ENCODE measurements at regions not wholly inside any gene's neighbourhood (a gene's known extent, or its start where the extent isn't known, plus 50 kb on each side); places are given as distances from the start of the nearest gene placed in this dataset.

GRCh38 chrX:137945470-137945869, 379.5 kb downstream of the ZIC3 start:
- no peaks in the 10 kb centered on the region for H3K36me3 ChIP-seq
- no peaks in the 10 kb centered on the region for H3K9me3 ChIP-seq
- intact Hi-C loops (cut with DNase I; ENCODE audit: low total_unique reads), result no loop called here
- TF ChIP-seq, protein P1, sequence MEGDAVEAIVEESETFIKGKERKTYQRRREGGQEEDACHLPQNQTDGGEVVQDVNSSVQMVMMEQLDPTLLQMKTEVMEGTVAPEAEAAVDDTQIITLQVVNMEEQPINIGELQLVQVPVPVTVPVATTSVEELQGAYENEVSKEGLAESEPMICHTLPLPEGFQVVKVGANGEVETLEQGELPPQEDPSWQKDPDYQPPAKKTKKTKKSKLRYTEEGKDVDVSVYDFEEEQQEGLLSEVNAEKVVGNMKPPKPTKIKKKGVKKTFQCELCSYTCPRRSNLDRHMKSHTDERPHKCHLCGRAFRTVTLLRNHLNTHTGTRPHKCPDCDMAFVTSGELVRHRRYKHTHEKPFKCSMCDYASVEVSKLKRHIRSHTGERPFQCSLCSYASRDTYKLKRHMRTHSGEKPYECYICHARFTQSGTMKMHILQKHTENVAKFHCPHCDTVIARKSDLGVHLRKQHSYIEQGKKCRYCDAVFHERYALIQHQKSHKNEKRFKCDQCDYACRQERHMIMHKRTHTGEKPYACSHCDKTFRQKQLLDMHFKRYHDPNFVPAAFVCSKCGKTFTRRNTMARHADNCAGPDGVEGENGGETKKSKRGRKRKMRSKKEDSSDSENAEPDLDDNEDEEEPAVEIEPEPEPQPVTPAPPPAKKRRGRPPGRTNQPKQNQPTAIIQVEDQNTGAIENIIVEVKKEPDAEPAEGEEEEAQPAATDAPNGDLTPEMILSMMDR (IDR thresholded peaks at IDR 0.05), result no peak
- H3K4me1 ChIP-seq, result no peaks in the 10 kb centered on the region
- H3K4me3 ChIP-seq, result no peak overlapping the region
- H3K27ac ChIP-seq, result no peak overlapping the region
- DNase-seq, result no peak
- H3K27me3 ChIP-seq, result no peaks in the 10 kb centered on the region

GRCh38 chrX:137969191-137969590, 403.3 kb downstream of the ZIC3 start:
- Histone ChIP-seq H3K36me3 (no peaks in the 10 kb centered on the region), H3K9me3 (no peaks in the 10 kb centered on the region), H3K27me3 (no peaks in the 10 kb centered on the region), H3K4me3 (no peak overlapping the region), H3K27ac (no peak overlapping the region), H3K4me1 (no peaks in the 10 kb centered on the region)
- TF ChIP-seq, protein P1 (IDR thresholded peaks at IDR 0.05), result no peak
- no peak for DNase-seq
- intact Hi-C loops (cut with DNase I; ENCODE audit: low total_unique reads), result no loop called here

DNA sequence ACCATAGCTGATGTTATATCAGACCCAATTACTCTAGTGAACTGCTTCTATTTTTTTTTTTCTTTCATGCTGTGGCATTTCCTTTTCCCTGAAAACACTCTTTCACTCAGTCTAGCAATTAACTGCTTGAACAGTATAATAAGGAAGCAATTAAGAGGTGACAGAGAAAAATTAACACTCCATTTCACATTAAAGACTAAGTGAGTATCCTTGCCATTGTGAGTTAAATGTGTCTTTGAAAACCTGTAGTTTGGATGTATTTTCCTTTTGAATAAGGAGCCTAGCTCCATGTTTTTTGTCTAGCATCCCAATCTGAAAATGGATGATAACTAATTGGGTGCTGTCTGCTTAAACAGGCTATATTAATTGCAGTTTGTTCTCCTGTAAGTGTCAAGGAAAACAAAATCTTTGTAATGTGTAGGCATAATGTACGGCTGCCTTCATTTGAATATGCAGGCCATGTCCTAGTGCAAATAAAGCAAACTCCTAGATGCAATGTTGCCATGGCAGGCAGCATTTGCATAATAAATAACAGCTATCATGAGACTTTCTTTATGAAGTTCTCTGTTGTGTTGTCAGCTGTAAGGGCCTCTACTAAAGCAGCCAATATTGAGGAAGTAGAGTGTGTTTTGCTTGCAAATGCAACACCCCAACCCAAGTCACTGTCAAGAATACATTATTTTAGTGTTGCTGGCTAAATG, 416.7 kb downstream of the ZIC3 start:
- TF ChIP-seq, protein P1 (IDR thresholded peaks at IDR 0.05), result no peak

DNA sequence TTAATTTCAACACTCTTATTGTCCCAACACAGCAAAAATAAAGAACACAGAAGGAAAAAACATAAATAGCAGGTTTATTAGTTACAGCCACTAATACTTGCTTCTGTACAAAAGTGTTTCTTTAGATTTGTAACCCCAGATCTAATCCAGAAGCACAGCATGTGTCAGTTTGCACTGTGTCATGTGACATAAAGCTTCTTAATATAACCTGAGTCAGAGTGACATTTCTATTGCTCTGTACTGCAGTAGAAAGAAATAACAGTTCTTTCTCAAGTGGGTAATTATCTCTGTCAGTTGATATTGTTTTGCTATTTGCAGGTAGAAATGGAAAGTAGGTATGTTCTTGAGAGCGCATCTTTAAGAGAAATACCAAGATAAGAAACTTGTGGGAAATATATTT, 422.5 kb downstream of the ZIC3 start:
- no peaks in the 10 kb centered on the region for H3K36me3 ChIP-seq
- TF ChIP-seq, protein P1 (IDR thresholded peaks at IDR 0.05), result no peak
- no peaks in the 10 kb centered on the region for H3K9me3 ChIP-seq
- no peaks in the 10 kb centered on the region for H3K4me1 ChIP-seq
- H3K4me3 ChIP-seq, result no peak overlapping the region
- H3K27me3 ChIP-seq, result no peaks in the 10 kb centered on the region
- no peak overlapping the region for H3K27ac ChIP-seq
- intact Hi-C loops (cut with DNase I; ENCODE audit: low total_unique reads), result no loop called here
- no peak for DNase-seq

More for the DNA sequence above, 416.7 kb downstream of the ZIC3 start:
- intact Hi-C loops (cut with DNase I; ENCODE audit: low total_unique reads), result no loop called here
- no peaks in the 10 kb centered on the region for H3K36me3 ChIP-seq
- no peaks in the 10 kb centered on the region for H3K4me1 ChIP-seq
- H3K9me3 ChIP-seq, result no peaks in the 10 kb centered on the region
- no peak overlapping the region for H3K27ac ChIP-seq
- DNase-seq, result no peak
- H3K4me3 ChIP-seq, result no peak overlapping the region
- H3K27me3 ChIP-seq, result no peaks in the 10 kb centered on the region

- TF ChIP-seq, protein P1 (IDR thresholded peaks at IDR 0.05), result no peak
- H3K27me3 ChIP-seq, result no peaks in the 10 kb centered on the region
- intact Hi-C loops (cut with DNase I; ENCODE audit: low total_unique reads), result no loop called here
These were observed 432.7 kb downstream of the ZIC3 start for GRCh38 chrX:137998619-137999018.

More at GRCh38 chrX:137998619-137999018, 432.7 kb downstream of the ZIC3 start:
- Histone ChIP-seq H3K4me1 (no peaks in the 10 kb centered on the region), H3K9me3 (no peaks in the 10 kb centered on the region), H3K4me3 (no peak overlapping the region), H3K27ac (no peak overlapping the region), H3K36me3 (no peaks in the 10 kb centered on the region)
- no peak for DNase-seq
